Endometrium (tissue), 2 donors: ENCODE measurements at regions not wholly inside any gene's neighbourhood (a gene's known extent, or its start where the extent isn't known, plus 50 kb on each side); places are given as distances from the start of the nearest gene placed in this dataset.
"Not testable (repeated sequence)": the region's sequence is repeated elsewhere in the genome, so short reads cannot be mapped to it uniquely, and the experiment has no call there.

Experiments used
- FAIRE-seq: peaks from 2 replicates; lab custom pipeline; 2012; peaks lifted over from hg19 to GRCh38; lab: Jason Lieb, UNC
- donor health status: control.
- donor health status: control.

DNA sequence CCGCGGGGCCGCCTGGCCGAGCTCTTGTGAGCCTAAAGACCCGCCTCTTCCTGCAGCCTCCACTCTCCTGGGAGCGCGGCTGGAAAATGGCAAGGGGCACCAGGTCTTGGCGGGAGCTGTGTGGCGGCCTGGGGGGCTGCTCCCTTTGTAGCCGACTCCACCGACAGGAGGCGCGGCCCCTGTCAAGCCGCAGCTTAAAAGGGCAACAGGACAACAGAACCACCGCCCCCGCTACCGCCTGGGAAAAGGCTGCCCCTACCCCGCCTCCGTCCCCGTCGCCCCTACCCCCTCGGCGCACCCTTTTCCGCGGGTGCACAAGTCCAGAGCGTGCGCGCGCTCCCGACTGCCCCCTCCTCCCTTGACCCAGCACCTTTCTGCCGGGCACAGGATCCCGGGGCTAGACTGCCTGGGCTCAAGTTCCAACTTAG, 60.3 kb downstream of the GOLGA8K start:
- FAIRE-seq = not testable (repeated sequence)

DNA sequence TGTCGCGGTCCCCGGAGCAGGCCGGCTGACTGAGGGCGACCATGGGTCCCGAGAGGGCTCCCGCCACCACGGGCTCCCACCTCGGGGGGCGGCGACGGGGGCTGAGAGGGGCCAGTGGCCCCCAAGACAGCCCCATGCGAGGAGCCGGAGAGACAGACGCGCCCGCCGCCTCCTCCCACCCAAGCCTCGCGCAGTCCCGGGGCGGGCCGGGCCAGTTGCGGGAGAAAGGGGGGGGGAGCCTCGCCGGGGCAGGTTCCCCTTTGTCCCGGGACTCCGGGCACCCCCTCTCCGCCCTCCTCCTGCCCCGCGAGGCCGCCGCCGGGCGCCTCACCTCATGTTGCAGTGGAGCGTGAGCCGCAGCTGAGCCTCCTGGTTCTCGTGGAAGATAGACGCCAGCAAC, 60.8 kb downstream of the GOLGA8K start:
- not testable (repeated sequence) for FAIRE-seq

- FAIRE-seq = not testable (repeated sequence)
Measured at GRCh38 chr15:32341530-32341929, 61.6 kb downstream of the GOLGA8K start.

DNA sequence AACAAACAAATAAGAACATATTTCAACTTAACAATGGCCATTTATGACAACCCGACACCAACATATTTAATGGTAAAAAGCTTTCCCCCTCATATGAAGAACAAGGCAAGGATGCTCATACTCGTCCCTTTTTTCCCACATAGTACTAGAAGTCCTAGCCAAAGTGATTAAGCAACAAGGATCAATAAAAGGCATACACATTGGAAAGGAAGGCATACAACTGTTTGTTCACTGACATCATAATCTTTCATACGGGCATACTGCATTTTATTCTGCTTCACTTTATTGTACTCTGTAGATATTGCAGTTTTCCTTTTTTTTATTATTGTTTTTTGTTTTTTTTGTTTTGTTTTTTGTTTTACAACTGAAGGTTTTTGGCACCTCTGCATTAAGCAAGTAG, 66.3 kb downstream of the GOLGA8K start:
- peak; percentile 29 for FAIRE-seq

- not testable (repeated sequence) for FAIRE-seq
Measured at GRCh38 chr15:32323353-32323752, 79.7 kb downstream of the GOLGA8K start.

- FAIRE-seq = not testable (repeated sequence)
Measured at GRCh38 chr15:32319247-32319646, 83.8 kb downstream of the GOLGA8K start.

- not testable (repeated sequence) for FAIRE-seq
Measured at GRCh38 chr15:32316482-32316881, 86.6 kb downstream of the GOLGA8K start.

GRCh38 chr15:32315079-32315939, 87.8 kb downstream of the GOLGA8K start:
- FAIRE-seq = not testable (repeated sequence)

DNA sequence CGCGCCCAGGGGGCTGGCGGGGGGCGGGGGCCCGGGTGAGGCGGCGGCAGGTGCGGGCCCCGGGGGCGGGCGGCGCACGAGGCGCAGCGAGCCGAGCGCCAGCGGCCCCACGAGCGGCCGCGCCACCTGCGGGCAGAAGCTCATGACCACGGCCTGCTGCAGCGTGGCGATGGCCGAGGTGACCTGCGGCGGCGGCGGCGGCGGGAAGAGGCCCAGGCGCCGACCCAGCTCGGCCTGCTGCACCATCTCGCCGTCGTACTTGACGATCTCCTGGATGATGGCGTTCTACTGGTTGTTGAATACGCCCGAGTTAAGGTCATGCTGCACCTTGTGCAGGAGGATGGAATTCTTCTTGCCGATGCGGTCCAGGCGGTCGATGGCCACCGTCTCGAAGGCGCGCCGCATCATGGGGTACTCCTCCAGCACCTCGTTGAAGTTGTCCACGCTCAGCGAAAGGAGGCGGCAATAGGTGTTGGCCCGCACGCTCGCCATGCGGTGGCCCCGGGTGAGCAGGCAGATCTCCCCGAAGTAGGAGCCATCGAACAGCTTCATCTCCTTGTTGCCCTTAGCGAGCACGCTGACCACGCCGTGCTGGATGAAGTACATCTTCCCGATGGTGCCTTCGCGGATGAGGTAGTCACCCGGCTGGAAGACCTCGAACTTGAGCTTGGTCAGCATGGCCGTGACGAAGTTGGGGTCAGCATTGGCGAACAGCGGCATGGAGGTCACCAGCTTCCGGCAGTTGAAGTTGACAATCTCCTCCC, 89.5 kb downstream of the GOLGA8K start:
- FAIRE-seq = not testable (repeated sequence)

GRCh38 chr15:32312721-32313120, 90.4 kb downstream of the GOLGA8K start:
- FAIRE-seq = not testable (repeated sequence)

GRCh38 chr15:32307592-32307991, 95.5 kb downstream of the GOLGA8K start:
- FAIRE-seq = not testable (repeated sequence)

GRCh38 chr15:32276200-32276830, 126.8 kb downstream of the GOLGA8K start:
- peak; percentile 33 for FAIRE-seq

- FAIRE-seq = peak; percentile 73
Measured at GRCh38 chr15:32253958-32254357, 149.1 kb downstream of the GOLGA8K start.

DNA sequence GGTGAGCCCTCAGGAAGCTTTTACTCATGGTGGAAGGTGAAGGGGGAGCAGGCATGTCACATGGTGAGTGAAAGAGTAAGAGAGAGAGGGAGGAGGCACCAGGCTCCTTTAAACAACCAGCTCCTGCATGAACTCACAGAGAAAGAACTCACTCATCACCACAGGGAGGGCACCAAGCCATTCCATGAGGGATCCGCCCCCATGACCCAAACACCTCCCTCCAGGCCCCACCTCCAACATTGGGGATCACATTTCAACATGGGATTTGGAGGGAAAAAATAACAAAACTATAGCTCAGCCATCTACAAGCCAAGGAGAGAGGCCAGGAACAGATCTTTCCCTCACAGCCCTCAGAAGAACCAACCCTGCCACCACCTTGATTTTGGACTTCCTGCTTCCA, 153.9 kb downstream of the GOLGA8K start:
- FAIRE-seq = not testable (repeated sequence)

DNA sequence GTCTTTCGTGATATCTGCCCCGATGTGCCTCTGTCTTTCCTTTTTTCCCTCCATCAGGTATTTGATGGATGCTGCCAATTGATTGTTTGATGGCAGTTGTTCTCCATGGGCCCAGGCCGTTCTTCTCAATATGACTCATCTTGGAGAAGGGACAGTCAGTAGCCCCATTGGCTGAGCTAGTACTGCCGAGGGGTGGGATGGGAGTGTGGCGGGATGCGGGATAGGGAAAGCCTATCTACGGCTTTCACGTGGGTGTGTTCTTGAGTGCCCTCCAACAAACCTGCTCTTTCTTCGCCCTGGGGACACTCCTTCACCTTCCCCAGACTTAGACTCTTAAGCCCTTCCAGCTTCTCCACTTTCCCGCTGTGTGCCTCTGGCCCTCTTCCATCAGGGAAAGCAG, 159.4 kb downstream of the GOLGA8K start:
- FAIRE-seq = not testable (repeated sequence)

DNA sequence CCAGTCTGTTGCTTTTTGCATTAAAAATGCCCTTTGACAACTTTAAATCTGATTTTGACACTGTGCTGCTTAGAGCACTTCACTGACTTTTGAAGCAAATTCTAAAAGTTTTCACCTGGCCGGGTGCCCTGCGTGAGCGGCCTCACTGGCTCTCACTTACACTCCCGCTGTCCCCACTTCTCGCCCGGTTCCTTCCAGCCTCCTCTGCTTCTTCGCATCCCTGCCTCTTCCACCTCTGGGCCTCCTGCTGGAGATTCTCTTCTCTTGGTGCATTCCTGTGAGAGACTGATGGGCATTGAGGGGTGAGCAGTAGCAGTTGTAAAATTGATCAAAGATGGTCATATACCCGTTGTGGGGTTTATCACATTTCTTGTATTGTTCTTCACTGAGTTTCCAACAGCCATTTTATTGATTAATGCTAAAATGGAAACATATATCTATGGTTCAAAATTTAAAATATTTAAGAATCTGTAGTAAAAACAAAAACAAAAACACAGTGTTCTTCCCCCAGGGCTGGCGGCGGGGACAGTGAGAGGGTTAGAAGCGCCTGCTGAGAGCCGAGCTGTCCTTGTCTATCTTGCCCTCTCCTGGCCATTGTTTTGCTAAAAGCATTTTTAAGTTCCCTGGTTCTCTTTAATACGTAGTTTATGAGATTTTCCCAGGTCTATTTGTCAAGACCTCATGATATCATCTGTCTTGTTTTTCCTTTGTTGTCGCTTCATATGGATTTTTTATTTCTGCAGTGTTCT, 160.1 kb downstream of the GOLGA8K start:
- not testable (repeated sequence) for FAIRE-seq

DNA sequence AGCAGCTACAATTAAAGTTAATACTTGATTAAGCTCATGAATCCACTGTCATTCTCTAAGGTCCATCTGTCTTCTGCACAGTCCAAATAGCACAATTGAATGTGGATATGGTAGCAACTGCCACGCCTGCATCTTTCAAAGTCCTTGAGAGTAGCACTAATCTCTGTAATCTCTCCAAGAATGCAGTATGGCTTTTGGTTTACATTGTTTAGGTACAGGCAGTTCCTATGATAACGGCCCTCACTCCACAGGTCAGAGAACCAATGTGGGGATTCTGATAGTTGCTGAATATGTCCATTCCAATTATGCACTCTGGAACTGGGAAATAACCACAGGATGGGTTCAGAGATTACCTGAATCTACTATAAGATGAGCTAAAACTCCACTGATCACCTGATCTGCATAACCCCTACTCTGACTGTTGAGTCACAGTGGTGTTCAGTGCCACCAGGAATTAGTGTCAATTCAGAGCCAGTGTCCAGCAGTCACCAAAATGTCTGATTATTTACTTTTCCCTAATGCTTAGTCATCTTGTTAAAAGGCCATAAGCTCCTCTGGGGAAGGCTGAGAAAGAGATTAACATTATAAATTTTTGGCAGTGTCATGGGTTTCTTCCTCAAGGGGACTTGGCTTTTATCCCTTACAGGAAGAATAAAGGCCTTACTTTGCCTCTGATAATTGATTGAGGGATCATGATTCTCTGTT, 175.5 kb downstream of the GOLGA8K start:
- FAIRE-seq = not testable (repeated sequence)

DNA sequence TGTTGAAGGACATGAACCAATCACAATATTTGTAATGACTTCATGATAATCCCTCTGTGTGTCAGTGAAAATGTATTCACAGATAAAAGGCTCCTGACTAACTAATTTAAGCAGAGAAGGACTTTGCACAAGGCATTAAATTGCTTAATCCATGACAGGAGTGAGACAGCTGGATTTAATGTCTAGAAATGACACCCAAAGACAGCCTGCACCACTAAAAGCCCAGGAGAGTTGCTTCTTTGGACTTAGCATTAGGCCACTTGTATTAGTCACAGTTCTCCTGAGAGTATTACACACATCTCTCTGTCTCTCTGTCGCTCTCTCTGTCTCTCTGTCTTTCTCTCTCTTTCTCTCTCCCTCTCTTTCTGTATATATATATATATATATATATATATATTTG, 180.4 kb downstream of the GOLGA8K start:
- FAIRE-seq = no peak
